Left ventricle myocardium superior (tissue), 1 donor: ENCODE measurements at regions not wholly inside any gene's neighbourhood (a gene's known extent, or its start where the extent isn't known, plus 50 kb on each side); places are given as distances from the start of the nearest gene placed in this dataset.
"Not testable (repeated sequence)": the region's sequence is repeated elsewhere in the genome, so short reads cannot be mapped to it uniquely, and the experiment has no call there.

ENCODE experiments used
- ATAC-seq: fragments of 200-7000 bp; cut with Tn5 transposase; one replicate; pipeline ENCODE4 v1.9.1; 2020; ENCODE audit warnings: mild to moderate bottlenecking, moderate library complexity
- DNase-seq: peaks from one replicate; pipeline ENCODE4 v3.0.0-alpha.2; 2020
- intact Hi-C: fragments of 100-400 bp; cut with micrococcal nuclease; formaldehyde crosslinking; loops from one replicate; pipeline ENCODE4 v1.11.0; 2022
- donor health status: DM: no; HTN: yes; CAD: no; lungs with severe emphysema.

GRCh38 chr1:164384262-164384661 lies 174.7 kb upstream of the PBX1 start:
- DNase-seq (no peak), ATAC-seq (no peak)
- intact Hi-C loops: no loop called here

GRCh38 chr1:164417016-164417704 lies 141.8 kb upstream of the PBX1 start:
- ATAC-seq (no peak), DNase-seq (no peak)
- intact Hi-C loops: no loop called here

GRCh38 chr1:164423136-164423535 lies 135.8 kb upstream of the PBX1 start:
- no peak for ATAC-seq
- no peak for DNase-seq
- intact Hi-C loops: no loop called here

- intact Hi-C loops: no loop called here
- ATAC-seq (no peak), DNase-seq (no peak)
These were observed 125.7 kb upstream of the PBX1 start for GRCh38 chr1:164433141-164433817.

GRCh38 chr1:164433818-164434170 lies 125.2 kb upstream of the PBX1 start:
- intact Hi-C loops: no loop called here
- DNase-seq (no peak), ATAC-seq (no peak)

- no peak for DNase-seq
- peak; percentile 100 for ATAC-seq
- intact Hi-C loops: no loop called here
These were observed 118.8 kb upstream of the PBX1 start for GRCh38 chr1:164440232-164440631.

GRCh38 chr1:164443166-164443565 lies 115.8 kb upstream of the PBX1 start:
- intact Hi-C loops: no loop called here

GRCh38 chr1:164443836-164444235 lies 115.1 kb upstream of the PBX1 start:
- ATAC-seq: no peak
- no peak for DNase-seq
- intact Hi-C loops: no loop called here

More at GRCh38 chr1:164443166-164443565, 115.8 kb upstream of the PBX1 start:
- no peak for DNase-seq
- ATAC-seq: no peak

- no peak for DNase-seq
- intact Hi-C loops: no loop called here
- ATAC-seq: no peak
These were observed 113.0 kb upstream of the PBX1 start for GRCh38 chr1:164446020-164446419.

- ATAC-seq (no peak), DNase-seq (no peak)
- intact Hi-C loops: loop anchor here (5.0 kb wide), 1 partner anchor 470 kb away; no protein-coding TSS in a partner anchor
These were observed 106.4 kb upstream of the PBX1 start for GRCh38 chr1:164452549-164452948.

GRCh38 chr1:164456272-164456671 lies 102.7 kb upstream of the PBX1 start:
- intact Hi-C loops: no loop called here
- ATAC-seq (no peak), DNase-seq (no peak)

- ATAC-seq, intact Hi-C loops, DNase-seq: not testable (repeated sequence)
These were observed 99.8 kb upstream of the PBX1 start for GRCh38 chr1:164459176-164459575.

GRCh38 chr1:164466001-164466421 lies 93.0 kb upstream of the PBX1 start:
- DNase-seq: no peak
- intact Hi-C loops: no loop called here
- no peak for ATAC-seq

- no peak for ATAC-seq
- intact Hi-C loops: no loop called here
- DNase-seq: no peak
These were observed 92.6 kb upstream of the PBX1 start for GRCh38 chr1:164466429-164466828.

GRCh38 chr1:164470996-164471395 lies 88.0 kb upstream of the PBX1 start:
- no peak for DNase-seq
- intact Hi-C loops: no loop called here
- ATAC-seq: peak; percentile 41

- ATAC-seq (no peak), DNase-seq (no peak)
- intact Hi-C loops: no loop called here
These were observed 86.1 kb upstream of the PBX1 start for GRCh38 chr1:164472841-164473240.

- intact Hi-C loops: no loop called here
- peak; percentile 86 for ATAC-seq
- no peak for DNase-seq
These were observed 85.4 kb upstream of the PBX1 start for GRCh38 chr1:164473544-164473943.

- DNase-seq (no peak), ATAC-seq (peak; percentile 11)
- intact Hi-C loops: no loop called here
These were observed 83.2 kb upstream of the PBX1 start for GRCh38 chr1:164475834-164476233.

- no peak for DNase-seq
- intact Hi-C loops: no loop called here
- no peak for ATAC-seq
These were observed 81.6 kb upstream of the PBX1 start for GRCh38 chr1:164477343-164477742.

- ATAC-seq (no peak), DNase-seq (no peak)
- intact Hi-C loops: no loop called here
These were observed 79.7 kb upstream of the PBX1 start for GRCh38 chr1:164479242-164479641.

GRCh38 chr1:164480285-164480907 lies 78.6 kb upstream of the PBX1 start:
- no peak for ATAC-seq
- intact Hi-C loops: no loop called here
- DNase-seq: no peak
